ENCODE measurements at regions not wholly inside any gene's neighbourhood (a gene's known extent, or its start where the extent isn't known, plus 50 kb on each side); places are given as distances from the start of the nearest gene placed in this dataset.

- no peaks in the 10 kb centered on the region for H3K9me3 Mint-ChIP-seq
- no peak overlapping the region for H3K27ac Mint-ChIP-seq
- no peak overlapping the region for H3K4me3 Mint-ChIP-seq
- no peak for DNase-seq
- ChIA-PET CTCF (no interaction called here), POLR2A (no interaction called here)
- no peaks in the 10 kb centered on the region for H3K36me3 Mint-ChIP-seq (ENCODE audit: low read depth)
- H3K27me3 Mint-ChIP-seq = no peaks in the 10 kb centered on the region
- no peaks in the 10 kb centered on the region for H3K4me1 Mint-ChIP-seq
Measured at GRCh38 chr5:89125372-89125771, 242.4 kb upstream of the MEF2C start.

DNA sequence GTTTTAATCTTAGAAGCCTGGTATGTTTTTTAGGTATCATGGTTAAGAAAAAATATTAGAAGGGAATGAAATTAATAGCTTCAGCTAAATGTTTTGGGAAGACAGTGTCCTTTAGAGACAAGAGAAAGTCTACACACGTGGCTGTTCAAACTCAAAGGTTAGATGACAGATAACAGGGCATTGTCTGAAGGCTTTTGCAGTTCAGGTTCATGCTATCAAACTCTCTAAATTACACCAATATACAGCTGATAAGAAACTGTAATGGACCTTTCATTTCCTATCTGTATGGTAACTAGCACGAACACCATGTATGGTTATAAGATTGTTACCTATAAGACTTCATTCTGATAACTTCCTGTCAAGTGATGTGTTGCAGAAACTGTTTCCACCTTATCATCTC lies 240.6 kb upstream of the MEF2C start:
- H3K4me3 Mint-ChIP-seq = no peak overlapping the region
- POLR2A ChIA-PET = no interaction called here

DNA sequence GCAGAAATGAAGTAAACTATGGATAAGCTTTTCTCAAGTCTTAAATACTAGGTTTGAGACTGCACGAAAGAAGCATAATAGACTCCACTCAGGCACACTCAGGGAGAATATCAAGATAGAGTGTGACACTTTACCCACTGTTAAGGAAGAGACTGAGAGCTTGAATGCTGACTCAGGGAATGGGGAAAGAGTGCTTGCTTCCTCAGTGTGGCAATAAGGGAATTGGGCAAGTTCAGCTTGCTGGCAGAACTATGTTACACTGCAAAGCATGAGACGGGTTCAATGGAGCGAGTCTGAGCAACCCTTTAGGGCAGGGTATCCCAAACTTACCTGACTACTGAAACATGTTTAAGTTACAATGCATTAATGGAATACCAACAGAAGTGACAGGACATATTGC lies 237.7 kb upstream of the MEF2C start:
- DNase-seq = no peak
- Mint-ChIP-seq H3K27me3 (no peaks in the 10 kb centered on the region), H3K9me3 (no peaks in the 10 kb centered on the region), H3K4me3 (no peak overlapping the region), H3K4me1 (no peaks in the 10 kb centered on the region), H3K27ac (no peak overlapping the region), H3K36me3 (ENCODE audit: low read depth) (no peaks in the 10 kb centered on the region)
- ChIA-PET CTCF (no interaction called here), POLR2A (no interaction called here)

More for the DNA sequence above, 240.6 kb upstream of the MEF2C start:
- no peaks in the 10 kb centered on the region for H3K9me3 Mint-ChIP-seq
- CTCF ChIA-PET = no interaction called here
- no peaks in the 10 kb centered on the region for H3K36me3 Mint-ChIP-seq (ENCODE audit: low read depth)
- no peaks in the 10 kb centered on the region for H3K4me1 Mint-ChIP-seq
- no peaks in the 10 kb centered on the region for H3K27me3 Mint-ChIP-seq
- no peak overlapping the region for H3K27ac Mint-ChIP-seq
- DNase-seq = no peak

DNA sequence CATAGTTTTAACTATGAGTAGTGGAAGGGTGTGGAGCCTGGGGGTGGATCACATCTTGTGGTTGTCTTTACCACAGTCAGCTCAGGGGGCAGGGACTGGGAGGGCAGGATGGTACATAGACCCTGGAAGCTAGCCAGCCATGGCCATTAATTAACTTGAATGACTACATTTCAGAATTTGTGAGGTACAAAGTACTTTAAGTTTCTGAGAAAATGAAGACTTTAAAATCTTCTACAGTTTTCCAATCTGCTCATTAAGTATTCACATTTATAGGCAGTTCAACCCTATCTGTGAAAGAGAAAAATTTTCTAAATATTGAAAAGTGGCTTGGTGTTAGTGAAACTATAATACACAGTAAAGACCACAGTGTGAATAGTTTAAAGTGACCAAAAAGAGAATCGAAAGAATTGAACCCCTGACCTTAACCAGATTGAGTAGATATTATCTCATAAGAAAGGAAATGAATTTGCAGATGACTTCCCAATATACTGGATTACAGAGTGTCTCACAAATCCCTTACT lies 234.2 kb upstream of the MEF2C start:
- ChIA-PET CTCF (no interaction called here), POLR2A (no interaction called here)
- H3K4me3 Mint-ChIP-seq = no peak overlapping the region
- H3K36me3 Mint-ChIP-seq (ENCODE audit: low read depth) = no peaks in the 10 kb centered on the region
- no peak overlapping the region for H3K27ac Mint-ChIP-seq
- H3K9me3 Mint-ChIP-seq = no peaks in the 10 kb centered on the region
- no peaks in the 10 kb centered on the region for H3K4me1 Mint-ChIP-seq
- no peaks in the 10 kb centered on the region for H3K27me3 Mint-ChIP-seq
- no peak for DNase-seq

GRCh38 chr5:89110916-89111646 lies 228.1 kb upstream of the MEF2C start:
- H3K4me1 Mint-ChIP-seq = no peaks in the 10 kb centered on the region
- no peaks in the 10 kb centered on the region for H3K27me3 Mint-ChIP-seq
- no peaks in the 10 kb centered on the region for H3K9me3 Mint-ChIP-seq
- H3K27ac Mint-ChIP-seq = no peak overlapping the region
- no peak for DNase-seq
- H3K36me3 Mint-ChIP-seq (ENCODE audit: low read depth) = no peaks in the 10 kb centered on the region
- CTCF ChIA-PET = no interaction called here
- H3K4me3 Mint-ChIP-seq = no peak overlapping the region
- POLR2A ChIA-PET = no interaction called here

DNA sequence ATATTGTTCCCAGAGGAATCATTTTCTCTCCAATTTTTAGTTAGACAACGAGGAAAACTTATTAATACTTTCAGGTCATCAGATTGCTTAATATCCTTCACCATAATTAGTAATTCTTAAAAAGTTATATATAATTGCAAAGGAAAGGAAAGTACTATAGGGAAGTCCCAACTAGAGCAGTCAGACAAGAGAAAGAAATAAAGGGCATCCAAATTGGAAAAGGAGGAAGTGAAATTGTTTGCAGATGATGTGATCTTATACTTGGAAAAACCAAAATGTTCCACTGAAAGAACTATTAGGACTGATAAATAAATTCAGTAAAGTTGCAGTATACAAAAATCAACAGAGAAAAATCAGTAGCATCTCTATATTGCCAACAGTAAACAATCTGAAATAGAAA lies 223.5 kb upstream of the MEF2C start:
- Mint-ChIP-seq H3K36me3 (ENCODE audit: low read depth) (no peaks in the 10 kb centered on the region), H3K9me3 (no peaks in the 10 kb centered on the region), H3K27me3 (no peaks in the 10 kb centered on the region), H3K27ac (no peak overlapping the region), H3K4me3 (no peak overlapping the region), H3K4me1 (no peaks in the 10 kb centered on the region)
- DNase-seq = no peak
- ChIA-PET CTCF (no interaction called here), POLR2A (no interaction called here)

- H3K9me3 Mint-ChIP-seq = no peaks in the 10 kb centered on the region
- H3K27me3 Mint-ChIP-seq = no peaks in the 10 kb centered on the region
- DNase-seq = no peak
- no peaks in the 10 kb centered on the region for H3K36me3 Mint-ChIP-seq (ENCODE audit: low read depth)
- ChIA-PET CTCF (no interaction called here), POLR2A (no interaction called here)
- no peaks in the 10 kb centered on the region for H3K4me1 Mint-ChIP-seq
- no peak overlapping the region for H3K27ac Mint-ChIP-seq
- H3K4me3 Mint-ChIP-seq = no peak overlapping the region
Measured at GRCh38 chr5:89105836-89106235, 222.9 kb upstream of the MEF2C start.

DNA sequence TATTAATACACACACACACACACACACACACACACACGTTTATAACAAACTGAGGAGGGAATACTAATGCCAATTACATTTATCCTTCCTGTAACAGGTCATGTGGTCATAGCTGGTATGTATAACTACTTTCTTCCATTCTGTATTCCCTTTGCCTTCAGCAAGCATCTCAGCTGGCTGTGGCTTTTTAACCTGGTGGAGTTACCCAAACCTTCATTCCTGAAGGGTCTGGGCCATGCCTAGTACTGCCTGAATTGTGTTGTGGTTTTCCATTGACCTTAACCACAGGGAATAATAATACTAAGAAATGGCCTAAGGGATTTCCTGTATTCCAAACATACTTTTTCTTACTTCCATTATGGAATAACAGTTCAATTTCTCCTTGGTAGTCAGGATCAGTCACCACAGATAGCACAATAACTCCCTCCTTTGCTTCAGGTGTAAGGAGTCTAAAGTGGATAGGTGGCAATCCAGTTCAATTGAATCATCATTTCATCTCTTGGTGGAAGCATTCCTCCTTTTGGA lies 222.2 kb upstream of the MEF2C start:
- DNase-seq = no peak
- Mint-ChIP-seq H3K4me3 (no peak overlapping the region), H3K27me3 (no peaks in the 10 kb centered on the region), H3K9me3 (no peaks in the 10 kb centered on the region), H3K27ac (no peak overlapping the region), H3K4me1 (no peaks in the 10 kb centered on the region), H3K36me3 (ENCODE audit: low read depth) (no peaks in the 10 kb centered on the region)
- ChIA-PET CTCF (no interaction called here), POLR2A (no interaction called here)

DNA sequence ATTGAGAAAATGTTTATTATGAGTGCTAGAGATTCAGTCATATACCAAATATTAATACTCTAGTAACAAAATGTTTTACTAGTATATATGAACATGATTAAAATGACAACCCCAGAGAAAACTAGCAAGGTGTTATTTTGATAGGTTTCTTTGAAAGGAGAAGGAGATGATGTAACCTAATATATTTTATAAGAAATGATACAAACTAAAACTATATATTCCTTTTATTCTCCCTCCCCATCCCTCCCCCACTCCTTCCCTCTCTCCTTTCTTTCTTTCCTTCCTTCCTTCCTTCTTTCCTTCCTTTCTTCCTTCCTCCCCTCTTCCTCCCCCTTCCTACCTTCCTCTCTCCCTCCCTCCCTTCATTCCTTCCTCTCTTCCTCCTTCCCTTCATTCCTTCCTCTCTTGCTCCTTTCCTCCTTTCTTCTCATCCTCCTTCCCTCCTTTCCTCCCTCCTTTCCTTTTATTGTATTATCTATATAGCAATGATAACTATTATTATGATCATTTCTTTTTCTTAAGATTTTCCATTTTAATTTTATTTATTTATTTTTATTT lies 215.3 kb upstream of the MEF2C start:
- DNase-seq = no peak
- no peaks in the 10 kb centered on the region for H3K4me1 Mint-ChIP-seq
- no peaks in the 10 kb centered on the region for H3K27me3 Mint-ChIP-seq
- H3K27ac Mint-ChIP-seq = no peak overlapping the region
- no peak overlapping the region for H3K4me3 Mint-ChIP-seq
- no peaks in the 10 kb centered on the region for H3K36me3 Mint-ChIP-seq (ENCODE audit: low read depth)
- H3K9me3 Mint-ChIP-seq = no peaks in the 10 kb centered on the region
- ChIA-PET CTCF (no interaction called here), POLR2A (no interaction called here)

GRCh38 chr5:89097103-89097502 lies 214.1 kb upstream of the MEF2C start:
- Mint-ChIP-seq H3K27me3 (no peaks in the 10 kb centered on the region), H3K36me3 (ENCODE audit: low read depth) (no peaks in the 10 kb centered on the region), H3K4me3 (no peak overlapping the region), H3K27ac (no peak overlapping the region), H3K9me3 (no peaks in the 10 kb centered on the region), H3K4me1 (no peaks in the 10 kb centered on the region)
- DNase-seq = no peak
- POLR2A ChIA-PET = no interaction called here
- CTCF ChIA-PET = no interaction called here

- POLR2A ChIA-PET = no interaction called here
- Mint-ChIP-seq H3K27me3 (no peaks in the 10 kb centered on the region), H3K36me3 (ENCODE audit: low read depth) (no peaks in the 10 kb centered on the region), H3K9me3 (no peaks in the 10 kb centered on the region), H3K27ac (no peak overlapping the region), H3K4me1 (no peaks in the 10 kb centered on the region), H3K4me3 (no peak overlapping the region)
- DNase-seq = no peak
- CTCF ChIA-PET = interaction anchor here (0.6 kb wide), 1 partner anchor 1351 kb away, joined by 3 read pairs; no protein-coding TSS in a partner anchor
Measured at GRCh38 chr5:89095341-89095740, 212.4 kb upstream of the MEF2C start.

DNA sequence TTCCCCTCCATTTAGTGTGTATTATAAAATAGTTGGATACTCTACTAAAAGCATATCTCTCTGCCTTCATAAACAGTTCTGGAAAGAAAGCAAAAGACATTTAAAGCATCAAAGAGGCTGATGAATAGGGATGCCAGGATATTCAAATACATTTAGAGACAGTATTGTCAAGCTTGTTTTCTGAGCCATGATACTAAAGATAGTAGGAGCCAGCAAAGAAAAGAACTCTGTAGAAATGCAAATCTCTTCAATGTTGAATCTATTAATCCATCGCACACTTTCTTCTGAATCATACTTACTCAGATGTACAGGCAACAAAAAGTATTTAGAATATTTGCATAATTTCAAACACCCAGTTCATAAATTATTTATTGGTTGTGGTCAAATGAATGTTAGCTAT lies 207.1 kb upstream of the MEF2C start:
- Mint-ChIP-seq H3K9me3 (no peaks in the 10 kb centered on the region), H3K36me3 (ENCODE audit: low read depth) (no peaks in the 10 kb centered on the region), H3K4me1 (no peaks in the 10 kb centered on the region), H3K27me3 (no peaks in the 10 kb centered on the region), H3K4me3 (no peak overlapping the region), H3K27ac (no peak overlapping the region)
- DNase-seq = no peak
- CTCF ChIA-PET = no interaction called here
- POLR2A ChIA-PET = no interaction called here

DNA sequence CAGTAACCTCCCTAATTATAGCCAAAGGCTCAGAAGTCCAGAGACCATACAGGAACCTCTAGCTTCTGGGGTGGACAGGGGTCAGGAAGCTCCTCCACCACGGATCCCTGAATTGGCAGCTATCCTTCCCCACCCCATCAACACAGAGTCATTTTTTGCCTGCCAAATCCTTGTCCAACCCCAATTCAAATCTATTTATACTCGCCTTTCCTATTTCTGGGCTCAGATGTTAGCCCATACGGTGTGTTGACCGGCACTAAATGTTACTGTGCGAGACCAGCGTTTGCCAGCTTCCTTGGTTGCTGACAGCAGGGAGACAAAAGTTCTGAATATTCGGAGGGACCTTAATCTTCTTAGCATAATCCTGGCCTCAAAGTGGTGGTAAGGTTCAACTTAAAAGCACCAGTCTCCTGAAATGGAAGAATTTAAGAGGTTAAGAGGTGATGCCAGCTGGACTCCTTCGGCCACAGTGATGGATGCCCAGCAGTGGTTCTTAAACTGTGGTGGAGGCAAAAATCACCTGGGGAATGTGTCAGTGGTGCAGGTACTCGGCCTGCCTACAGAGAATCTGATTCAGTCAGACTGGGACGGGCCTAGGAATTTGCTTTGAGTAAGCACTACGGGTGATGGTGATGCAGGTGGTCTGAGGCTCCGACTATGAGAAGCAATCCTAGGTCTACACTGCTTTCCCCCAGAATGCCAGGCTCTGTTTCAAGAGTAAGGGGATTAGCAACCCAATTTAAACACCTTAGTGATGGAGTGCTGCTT lies 204.8 kb upstream of the MEF2C start:
- no peak for DNase-seq
- H3K9me3 Mint-ChIP-seq = no peaks in the 10 kb centered on the region
- H3K27me3 Mint-ChIP-seq = no peaks in the 10 kb centered on the region
- no peaks in the 10 kb centered on the region for H3K36me3 Mint-ChIP-seq (ENCODE audit: low read depth)
- ChIA-PET CTCF (no interaction called here), POLR2A (no interaction called here)
- no peaks in the 10 kb centered on the region for H3K4me1 Mint-ChIP-seq
- H3K4me3 Mint-ChIP-seq = no peak overlapping the region
- H3K27ac Mint-ChIP-seq = no peak overlapping the region
